ENCODE measurements at regions not wholly inside any gene's neighbourhood (a gene's known extent, or its start where the extent isn't known, plus 50 kb on each side); places are given as distances from the start of the nearest gene placed in this dataset.

- no peaks in the 10 kb centered on the region for H3K9me3 ChIP-seq
- intact Hi-C loops (cut with DNase I, micrococcal nuclease) = no loop called here
- ATAC-seq = no peak
- no peaks in the 10 kb centered on the region for H3K4me1 ChIP-seq (ENCODE audit: low read depth)
- no peak for TF ChIP-seq CTCF (IDR thresholded peaks at IDR 0.05)
- no peak for DNase-seq
- H3K4me3 ChIP-seq = no peak overlapping the region
- no peaks in the 10 kb centered on the region for H3K36me3 ChIP-seq (ENCODE audit: low read depth)
Observed at GRCh38 chr18:30501594-30501993, 540.9 kb downstream of the DSC3 start.

GRCh38 chr18:30500240-30500945 is 542.1 kb downstream of the DSC3 start:
- no peak for TF ChIP-seq CTCF (IDR thresholded peaks at IDR 0.05)
- DNase-seq (no peak), ATAC-seq (no peak)
- no peaks in the 10 kb centered on the region for H3K4me1 ChIP-seq (ENCODE audit: low read depth)
- no peaks in the 10 kb centered on the region for H3K36me3 ChIP-seq (ENCODE audit: low read depth)
- no peaks in the 10 kb centered on the region for H3K9me3 ChIP-seq
- H3K4me3 ChIP-seq = no peak overlapping the region
- intact Hi-C loops (cut with DNase I, micrococcal nuclease) = no loop called here

GRCh38 chr18:30499721-30500120 is 542.8 kb downstream of the DSC3 start:
- no peaks in the 10 kb centered on the region for H3K9me3 ChIP-seq
- TF ChIP-seq CTCF (IDR thresholded peaks at IDR 0.05) = no peak
- intact Hi-C loops (cut with DNase I, micrococcal nuclease) = no loop called here
- H3K4me1 ChIP-seq (ENCODE audit: low read depth) = no peaks in the 10 kb centered on the region
- no peak overlapping the region for H3K4me3 ChIP-seq
- ATAC-seq (no peak), DNase-seq (no peak)
- no peaks in the 10 kb centered on the region for H3K36me3 ChIP-seq (ENCODE audit: low read depth)

GRCh38 chr18:30492552-30493129 is 549.9 kb downstream of the DSC3 start:
- intact Hi-C loops (cut with DNase I, micrococcal nuclease) = no loop called here
- ATAC-seq (no peak), DNase-seq (no peak)
- no peaks in the 10 kb centered on the region for H3K36me3 ChIP-seq (ENCODE audit: low read depth)
- H3K9me3 ChIP-seq = no peaks in the 10 kb centered on the region
- no peaks in the 10 kb centered on the region for H3K4me1 ChIP-seq (ENCODE audit: low read depth)
- no peak overlapping the region for H3K4me3 ChIP-seq
- no peak for TF ChIP-seq CTCF (IDR thresholded peaks at IDR 0.05)

GRCh38 chr18:30491815-30492551 is 550.6 kb downstream of the DSC3 start:
- Histone ChIP-seq H3K36me3 (ENCODE audit: low read depth) (no peaks in the 10 kb centered on the region), H3K9me3 (no peaks in the 10 kb centered on the region), H3K4me1 (ENCODE audit: low read depth) (no peaks in the 10 kb centered on the region), H3K4me3 (no peak overlapping the region)
- intact Hi-C loops (cut with DNase I, micrococcal nuclease) = no loop called here
- DNase-seq (no peak), ATAC-seq (no peak)
- TF ChIP-seq CTCF (IDR thresholded peaks at IDR 0.05) = no peak

Measured in mucosa of descending colon (tissue), 3 donors.